Nephron progenitor cell (in vitro differentiated cells): ENCODE measurements at regions not wholly inside any gene's neighbourhood (a gene's known extent, or its start where the extent isn't known, plus 50 kb on each side); places are given as distances from the start of the nearest gene placed in this dataset.
A peak's percentile ranks its signal among the peaks of the same experiment; 100 is the strongest.

Experiments used
- DNase-seq: peaks from one replicate; pipeline ENCODE4 v3.0.0; 2021
- H3K27ac Mint-ChIP-seq: 2 replicates; pipeline ENCODE4 v1.8.0; 2021; ENCODE audit warnings: mild to moderate bottlenecking, moderate library complexity, mixed read lengths
- H3K27me3 Mint-ChIP-seq: 2 replicates; pipeline ENCODE4 v1.8.0; 2021; ENCODE audit warnings: mild to moderate bottlenecking, low read depth, mixed read lengths; ENCODE audit not compliant: poor library complexity
- H3K36me3 Mint-ChIP-seq: 2 replicates; pipeline ENCODE4 v1.8.0; 2021; ENCODE audit warnings: low read depth, mixed read lengths
- H3K4me1 Mint-ChIP-seq: 2 replicates; pipeline ENCODE4 v1.8.0; 2021; ENCODE audit warnings: mixed read lengths
- H3K4me3 Mint-ChIP-seq: 2 replicates; pipeline ENCODE4 v1.8.0; 2021; ENCODE audit warnings: mild to moderate bottlenecking, moderate library complexity, mixed read lengths
- H3K9me3 Mint-ChIP-seq: 2 replicates; pipeline ENCODE4 v1.8.0; 2021; ENCODE audit warnings: mild to moderate bottlenecking, moderate library complexity, mixed read lengths
- CTCF ChIP-seq: fragments of 200-600 bp; sonication (generic); IDR thresholded peaks from 2 replicates; pipeline ENCODE4 v1.5.0; 2021; ENCODE audit warnings: antibody characterized with exemption

GRCh38 chr6:25014369-25014768 lies 78.6 kb upstream of the RIPOR2 start:
- DNase-seq: no peak
- Mint-ChIP-seq H3K36me3 (no peaks in the 10 kb centered on the region), H3K4me3 (no peak overlapping the region), H3K4me1 (peaks cover 24% of the 10 kb centered on the region), H3K27me3 (peaks cover 17% of the 10 kb centered on the region), H3K9me3 (no peaks in the 10 kb centered on the region), H3K27ac (no peak overlapping the region)
- no peak for TF ChIP-seq CTCF

GRCh38 chr6:25014791-25015560 lies 79.2 kb upstream of the RIPOR2 start:
- no peak for DNase-seq
- H3K4me3 Mint-ChIP-seq: no peak overlapping the region
- peaks cover 24% of the 10 kb centered on the region for H3K4me1 Mint-ChIP-seq
- H3K27me3 Mint-ChIP-seq: peaks cover 14% of the 10 kb centered on the region
- no peaks in the 10 kb centered on the region for H3K9me3 Mint-ChIP-seq
- H3K36me3 Mint-ChIP-seq: no peaks in the 10 kb centered on the region
- H3K27ac Mint-ChIP-seq: peak overlapping the region; percentile 81
- no peak for TF ChIP-seq CTCF

GRCh38 chr6:25016014-25016720 lies 80.4 kb upstream of the RIPOR2 start:
- no peak overlapping the region for H3K27ac Mint-ChIP-seq
- peaks cover 24% of the 10 kb centered on the region for H3K4me1 Mint-ChIP-seq
- peaks cover 14% of the 10 kb centered on the region for H3K27me3 Mint-ChIP-seq

GRCh38 chr6:25017486-25017885 lies 81.7 kb upstream of the RIPOR2 start:
- Mint-ChIP-seq H3K4me1 (peaks cover 24% of the 10 kb centered on the region), H3K27me3 (peaks cover 14% of the 10 kb centered on the region), H3K9me3 (peaks cover 3% of the 10 kb centered on the region), H3K36me3 (no peaks in the 10 kb centered on the region), H3K27ac (no peak overlapping the region), H3K4me3 (no peak overlapping the region)
- TF ChIP-seq CTCF: no peak
- DNase-seq: no peak

More at GRCh38 chr6:25016014-25016720, 80.4 kb upstream of the RIPOR2 start:
- peaks cover 2% of the 10 kb centered on the region for H3K9me3 Mint-ChIP-seq
- no peaks in the 10 kb centered on the region for H3K36me3 Mint-ChIP-seq
- no peak for DNase-seq
- no peak overlapping the region for H3K4me3 Mint-ChIP-seq
- no peak for TF ChIP-seq CTCF

GRCh38 chr6:25017932-25018567 lies 82.3 kb upstream of the RIPOR2 start:
- Mint-ChIP-seq H3K4me1 (peaks cover 24% of the 10 kb centered on the region), H3K4me3 (no peak overlapping the region), H3K27me3 (peaks cover 14% of the 10 kb centered on the region), H3K27ac (no peak overlapping the region), H3K9me3 (peaks cover 3% of the 10 kb centered on the region), H3K36me3 (no peaks in the 10 kb centered on the region)
- TF ChIP-seq CTCF: peak; percentile 65
- DNase-seq: peak; percentile 50
